Hepatocyte (in vitro differentiated cells): ENCODE measurements at regions not wholly inside any gene's neighbourhood (a gene's known extent, or its start where the extent isn't known, plus 50 kb on each side); places are given as distances from the start of the nearest gene placed in this dataset.

Source experiments
- EZH2phosphoT487 ChIP-seq: fragments of 200-600 bp; sonication (generic); IDR thresholded peaks from one replicate; pipeline ENCODE4 v1.6.1; 2018; ENCODE audit warnings: antibody characterized with exemption, mild to moderate bottlenecking, low read depth, moderate library complexity; ENCODE audit not compliant: unreplicated experiment, severe bottlenecking
- TF ChIP-seq, protein P1 (sequence below): fragments of 200-600 bp; sonication (generic); IDR thresholded peaks from 2 replicates; pipeline ENCODE4 v1.5.1; 2016; ENCODE audit warnings: antibody characterized with exemption, mild to moderate bottlenecking; ENCODE audit not compliant: poor library complexity

DNA sequence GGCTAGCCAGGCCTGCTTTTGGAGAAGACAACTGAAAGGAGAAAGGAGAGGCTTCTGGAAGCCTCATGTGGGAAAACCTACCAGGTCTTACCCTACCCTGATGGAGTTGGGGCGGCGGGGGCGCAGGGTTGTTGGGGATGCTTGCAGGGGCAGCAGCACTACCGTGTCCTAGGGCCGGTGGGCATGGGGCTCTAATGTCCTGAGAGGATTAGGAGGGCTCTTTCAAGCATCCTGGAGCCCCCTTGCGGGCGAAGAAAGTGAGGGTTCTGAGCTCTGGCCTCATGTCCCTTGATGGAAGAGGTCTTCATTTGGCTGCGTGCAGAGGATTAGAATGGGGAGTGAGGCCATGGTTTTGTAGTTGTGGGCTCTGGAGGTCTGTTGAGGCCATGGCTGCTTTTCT, 86.9 kb upstream of the PITX1 start:
- TF ChIP-seq, protein P1, sequence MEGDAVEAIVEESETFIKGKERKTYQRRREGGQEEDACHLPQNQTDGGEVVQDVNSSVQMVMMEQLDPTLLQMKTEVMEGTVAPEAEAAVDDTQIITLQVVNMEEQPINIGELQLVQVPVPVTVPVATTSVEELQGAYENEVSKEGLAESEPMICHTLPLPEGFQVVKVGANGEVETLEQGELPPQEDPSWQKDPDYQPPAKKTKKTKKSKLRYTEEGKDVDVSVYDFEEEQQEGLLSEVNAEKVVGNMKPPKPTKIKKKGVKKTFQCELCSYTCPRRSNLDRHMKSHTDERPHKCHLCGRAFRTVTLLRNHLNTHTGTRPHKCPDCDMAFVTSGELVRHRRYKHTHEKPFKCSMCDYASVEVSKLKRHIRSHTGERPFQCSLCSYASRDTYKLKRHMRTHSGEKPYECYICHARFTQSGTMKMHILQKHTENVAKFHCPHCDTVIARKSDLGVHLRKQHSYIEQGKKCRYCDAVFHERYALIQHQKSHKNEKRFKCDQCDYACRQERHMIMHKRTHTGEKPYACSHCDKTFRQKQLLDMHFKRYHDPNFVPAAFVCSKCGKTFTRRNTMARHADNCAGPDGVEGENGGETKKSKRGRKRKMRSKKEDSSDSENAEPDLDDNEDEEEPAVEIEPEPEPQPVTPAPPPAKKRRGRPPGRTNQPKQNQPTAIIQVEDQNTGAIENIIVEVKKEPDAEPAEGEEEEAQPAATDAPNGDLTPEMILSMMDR: no peak
- TF ChIP-seq EZH2phosphoT487: no peak
